Coronary artery (tissue), 2 donors: ENCODE measurements at regions not wholly inside any gene's neighbourhood (a gene's known extent, or its start where the extent isn't known, plus 50 kb on each side); places are given as distances from the start of the nearest gene placed in this dataset.

Source experiments
- DNase-seq: peaks from one replicate; pipeline ENCODE4 v3.0.0-alpha.2; 2017; ENCODE audit warnings: low spot score
- H3K27ac ChIP-seq, 2 donors: fragments of 200-600 bp; sonication (generic); one replicate each; pipeline ENCODE4 v1.5.1; 2016 to 2019
- H3K4me3 ChIP-seq: fragments of 200-600 bp; sonication (generic); 2 replicates; pipeline ENCODE4 v1.5.1; 2016; ENCODE audit warnings: mild to moderate bottlenecking, moderate library complexity
- TF ChIP-seq, protein P1 (sequence below): fragments of 200-600 bp; sonication (generic); IDR thresholded peaks from one replicate; pipeline ENCODE4 v1.5.1; 2019; ENCODE audit warnings: antibody characterized with exemption

DNA sequence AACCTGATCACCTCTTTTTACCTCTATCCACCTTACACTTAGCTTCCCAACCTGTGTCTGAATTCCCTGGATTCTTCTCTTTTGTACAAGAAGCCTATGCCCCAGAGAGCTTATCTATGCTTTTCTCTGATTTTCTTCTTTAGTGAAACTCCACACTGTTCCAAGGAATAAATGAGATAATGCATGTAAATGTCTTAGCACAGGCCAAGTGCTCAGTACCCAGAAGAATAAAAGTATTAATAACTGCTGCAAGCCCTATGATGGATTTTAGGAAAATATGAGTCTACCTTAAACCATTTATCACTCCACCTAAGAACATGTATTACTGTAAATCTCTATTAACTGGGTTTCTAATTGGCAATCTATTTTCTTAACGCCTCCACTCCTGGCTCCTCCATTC, 168.5 kb upstream of the TNC start:
- no peak for DNase-seq
- Histone ChIP-seq H3K4me3 (no peak overlapping the region), H3K27ac (no peak overlapping the region)
- TF ChIP-seq, protein P1, sequence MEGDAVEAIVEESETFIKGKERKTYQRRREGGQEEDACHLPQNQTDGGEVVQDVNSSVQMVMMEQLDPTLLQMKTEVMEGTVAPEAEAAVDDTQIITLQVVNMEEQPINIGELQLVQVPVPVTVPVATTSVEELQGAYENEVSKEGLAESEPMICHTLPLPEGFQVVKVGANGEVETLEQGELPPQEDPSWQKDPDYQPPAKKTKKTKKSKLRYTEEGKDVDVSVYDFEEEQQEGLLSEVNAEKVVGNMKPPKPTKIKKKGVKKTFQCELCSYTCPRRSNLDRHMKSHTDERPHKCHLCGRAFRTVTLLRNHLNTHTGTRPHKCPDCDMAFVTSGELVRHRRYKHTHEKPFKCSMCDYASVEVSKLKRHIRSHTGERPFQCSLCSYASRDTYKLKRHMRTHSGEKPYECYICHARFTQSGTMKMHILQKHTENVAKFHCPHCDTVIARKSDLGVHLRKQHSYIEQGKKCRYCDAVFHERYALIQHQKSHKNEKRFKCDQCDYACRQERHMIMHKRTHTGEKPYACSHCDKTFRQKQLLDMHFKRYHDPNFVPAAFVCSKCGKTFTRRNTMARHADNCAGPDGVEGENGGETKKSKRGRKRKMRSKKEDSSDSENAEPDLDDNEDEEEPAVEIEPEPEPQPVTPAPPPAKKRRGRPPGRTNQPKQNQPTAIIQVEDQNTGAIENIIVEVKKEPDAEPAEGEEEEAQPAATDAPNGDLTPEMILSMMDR, result no peak

DNA sequence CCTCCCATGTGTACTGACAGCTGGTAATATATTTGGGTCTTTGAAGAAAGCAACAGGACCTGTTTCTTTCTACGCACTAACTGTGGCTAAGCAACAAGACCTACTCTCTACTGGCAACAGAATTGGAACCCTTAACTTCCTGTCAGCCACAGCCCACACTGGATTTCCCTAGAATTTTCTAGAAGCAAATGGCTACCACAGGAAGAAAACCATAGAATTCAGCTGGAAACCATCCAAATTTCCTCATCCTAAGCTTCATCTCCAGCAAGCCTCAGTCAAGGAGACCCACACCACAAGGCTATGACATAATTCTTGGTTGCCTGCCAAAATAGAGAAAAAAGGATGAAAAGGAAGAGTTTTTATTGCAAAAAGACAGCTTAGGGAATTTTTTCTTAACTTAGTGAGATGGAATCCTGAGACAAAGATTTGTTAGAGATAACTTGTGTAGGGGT, 171.8 kb upstream of the TNC start:
- no peak overlapping the region for H3K4me3 ChIP-seq
- DNase-seq, result no peak
- TF ChIP-seq, protein P1, result no peak
- H3K27ac ChIP-seq, result no peak overlapping the region

- H3K27ac ChIP-seq, result peak overlapping the region in 1 of 2 donors; percentile 15
- no peak for DNase-seq
- H3K4me3 ChIP-seq, result no peak overlapping the region
- TF ChIP-seq, protein P1, result no peak
Observed at GRCh38 chr9:115291841-115292240, 173.9 kb upstream of the TNC start.

DNA sequence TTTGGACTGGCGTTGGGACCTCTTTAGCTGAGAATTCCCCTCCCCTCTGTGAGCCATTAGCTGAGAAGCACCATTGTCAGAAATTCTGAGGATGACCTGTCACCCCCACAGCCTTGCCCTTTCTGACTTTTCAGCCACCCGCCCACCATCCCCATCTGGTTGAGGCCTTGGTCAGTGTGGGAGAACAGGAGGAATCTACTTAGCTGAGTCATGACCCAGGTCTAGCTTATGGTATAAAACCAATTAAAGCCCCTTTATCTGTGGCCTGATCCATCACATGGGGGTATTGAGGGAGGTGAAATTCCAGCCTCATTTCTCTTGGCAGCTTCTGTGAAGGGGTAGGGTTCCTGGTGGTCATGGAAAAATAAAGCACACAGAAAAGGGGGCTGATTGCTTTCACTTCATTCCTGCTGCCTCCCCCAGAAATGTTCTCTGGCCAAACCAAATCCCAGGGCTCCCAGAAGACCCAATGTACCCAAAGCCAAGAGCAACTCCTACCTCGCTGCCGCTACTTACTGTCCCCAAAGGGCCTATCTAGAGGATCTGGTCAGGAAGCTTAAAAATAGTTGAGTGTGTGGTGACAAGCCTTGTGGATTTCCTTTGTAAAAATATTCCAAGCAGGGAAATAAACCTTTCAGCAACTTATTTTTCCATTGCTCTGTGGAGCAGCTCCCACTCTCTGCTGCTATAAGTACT, 174.8 kb upstream of the TNC start:
- TF ChIP-seq, protein P1, result no peak
- H3K4me3 ChIP-seq, result no peak overlapping the region
- peak overlapping the region; percentile 9 to 15 for H3K27ac ChIP-seq
- no peak for DNase-seq

DNA sequence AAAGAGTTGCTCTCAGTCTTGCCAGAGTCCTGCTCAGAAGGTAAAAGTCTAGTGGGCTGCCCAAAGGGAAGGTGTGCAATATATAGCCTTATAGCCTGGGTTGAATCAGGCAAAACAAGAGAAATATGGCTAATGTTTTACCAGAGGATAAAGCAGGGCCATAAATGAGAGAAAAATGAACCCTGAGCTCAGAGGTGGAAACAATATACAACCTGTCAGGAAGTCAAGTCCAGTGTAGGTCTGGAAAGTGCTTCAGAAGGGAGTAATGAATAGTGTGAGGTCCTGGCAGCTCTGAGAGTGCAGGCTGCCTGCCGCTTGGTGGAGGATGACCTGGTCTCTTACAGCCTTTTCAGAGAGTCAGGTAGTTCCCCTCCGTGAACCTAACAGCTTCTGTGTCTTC, 177.8 kb upstream of the TNC start:
- no peak for DNase-seq
- TF ChIP-seq, protein P1, result no peak
- H3K27ac ChIP-seq, result no peak overlapping the region
- no peak overlapping the region for H3K4me3 ChIP-seq

DNA sequence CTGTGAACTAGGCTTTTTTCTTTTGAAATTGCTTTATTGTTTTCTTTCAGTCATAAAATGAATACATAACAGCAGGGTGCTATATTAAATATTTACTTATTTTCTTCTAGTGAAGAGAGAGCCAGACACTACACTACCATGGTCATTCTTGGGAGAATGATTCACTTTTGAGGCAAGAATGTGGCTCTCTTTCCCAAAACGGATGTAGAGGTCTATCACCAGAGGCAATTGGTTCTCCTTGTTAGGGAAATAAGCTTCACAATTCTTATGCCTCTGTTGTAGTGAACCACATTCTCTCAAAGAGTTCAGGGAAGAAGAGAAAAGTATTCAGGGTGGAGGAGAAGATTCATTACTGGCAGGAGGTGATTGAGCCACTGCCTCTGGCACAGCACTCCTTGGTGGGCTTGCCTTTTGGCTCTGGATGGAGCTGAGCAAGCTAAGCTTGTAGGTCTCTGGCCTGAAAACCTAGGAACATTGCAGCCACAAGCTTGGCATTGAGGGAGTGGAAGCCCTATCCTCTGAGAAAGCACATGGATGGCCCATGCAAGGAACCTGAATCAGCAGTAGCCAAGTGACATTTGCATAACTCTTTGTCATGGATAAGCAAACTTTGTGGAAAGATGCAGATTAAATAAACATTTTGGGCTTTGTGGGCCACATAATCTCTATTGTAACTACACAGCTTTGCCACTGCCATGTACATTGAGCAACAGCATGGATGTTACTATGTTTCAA, 179.0 kb upstream of the TNC start:
- Histone ChIP-seq H3K4me3 (no peak overlapping the region), H3K27ac (no peak overlapping the region)
- no peak for DNase-seq
- TF ChIP-seq, protein P1, result no peak

DNA sequence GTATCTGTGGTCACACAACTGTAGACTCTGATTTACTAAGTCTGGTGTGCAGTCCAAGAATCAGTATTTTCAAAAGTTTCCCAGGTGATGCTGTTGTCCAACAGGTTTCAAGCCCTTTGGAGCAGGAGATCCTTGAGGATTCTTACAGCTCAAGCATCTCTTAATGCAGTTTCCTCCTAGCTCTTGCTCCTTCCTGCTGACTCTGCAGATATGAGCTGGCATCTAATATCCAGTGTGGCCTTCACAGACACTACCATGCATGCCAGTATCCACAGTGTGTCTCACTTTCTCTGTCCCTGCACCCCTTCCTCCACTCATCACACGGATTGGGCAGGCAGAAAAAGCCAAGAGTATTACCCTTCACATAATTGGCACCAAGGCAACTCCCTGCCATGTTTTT, 182.2 kb upstream of the TNC start:
- no peak overlapping the region for H3K4me3 ChIP-seq
- DNase-seq, result no peak
- TF ChIP-seq, protein P1, result no peak
- no peak overlapping the region for H3K27ac ChIP-seq
